PC-3 (cell line): ENCODE measurements at regions not wholly inside any gene's neighbourhood (a gene's known extent, or its start where the extent isn't known, plus 50 kb on each side); places are given as distances from the start of the nearest gene placed in this dataset.

ENCODE experiments used
- CTCF ChIP-seq: fragments of 300-600 bp; sonication (generic); conservative IDR thresholded peaks from 2 replicates; pipeline ENCODE4 v1.5.1; 2017; ENCODE audit warnings: antibody characterized with exemption, low read depth, mild to moderate bottlenecking, low read length
- EZH2 ChIP-seq: fragments of 300-600 bp; sonication (generic); IDR thresholded peaks from one replicate; pipeline ENCODE4 v1.6.1; 2017; ENCODE audit warnings: antibody characterized with exemption, mild to moderate bottlenecking, low read length; ENCODE audit not compliant: unreplicated experiment

GRCh38 chr2:153299809-153300208 is 178.8 kb downstream of the RPRM start:
- no peak for TF ChIP-seq EZH2
- TF ChIP-seq CTCF, result no peak
